H9 (cell line): ENCODE measurements at regions not wholly inside any gene's neighbourhood (a gene's known extent, or its start where the extent isn't known, plus 50 kb on each side); places are given as distances from the start of the nearest gene placed in this dataset.
"Not testable (repeated sequence)": the region's sequence is repeated elsewhere in the genome, so short reads cannot be mapped to it uniquely, and the experiment has no call there.

Source experiments
- DNase-seq: peaks from one replicate; pipeline ENCODE4 v3.0.0-alpha.2; 2017
- H2AFZ ChIP-seq: one replicate; pipeline ENCODE4 v1.6.1; 2013; ENCODE audit warnings: mild to moderate bottlenecking, low read length, control low read depth, moderate library complexity
- H2AK5ac ChIP-seq: 2 replicates; pipeline ENCODE4 v1.6.1; 2013; ENCODE audit warnings: low read length, control low read depth, mixed read lengths; ENCODE audit not compliant: insufficient read length
- H2BK120ac ChIP-seq: one replicate; pipeline ENCODE4 v1.6.1; 2013; ENCODE audit warnings: low read depth, mild to moderate bottlenecking, low read length, control low read depth, inconsistent platforms; ENCODE audit not compliant: poor library complexity, severe bottlenecking
- H2BK12ac ChIP-seq: 2 replicates; pipeline ENCODE4 v1.6.1; 2013; ENCODE audit warnings: low read length, control low read depth, mixed read lengths, low read depth; ENCODE audit not compliant: insufficient read length
- H2BK15ac ChIP-seq: 2 replicates; pipeline ENCODE4 v1.6.1; 2013; ENCODE audit warnings: low read depth, low read length, control low read depth
- H2BK20ac ChIP-seq: one replicate; pipeline ENCODE4 v1.6.1; 2013; ENCODE audit warnings: low read depth, mild to moderate bottlenecking, low read length, control low read depth, inconsistent platforms; ENCODE audit not compliant: poor library complexity, severe bottlenecking
- H2BK5ac ChIP-seq: 2 replicates; pipeline ENCODE4 v1.6.1; 2013; ENCODE audit warnings: low read length, control low read depth, mixed read lengths; ENCODE audit not compliant: insufficient read length
- H3K14ac ChIP-seq: 2 replicates; pipeline ENCODE4 v1.6.1; 2013; ENCODE audit warnings: low read length, control low read depth; ENCODE audit not compliant: insufficient read depth
- H3K18ac ChIP-seq: 2 replicates; pipeline ENCODE4 v1.6.1; 2013; ENCODE audit warnings: low read depth, mild to moderate bottlenecking, mixed read lengths, low read length, control low read depth; ENCODE audit not compliant: insufficient read length
- H3K23ac ChIP-seq: 2 replicates; pipeline ENCODE4 v1.6.1; 2013; ENCODE audit warnings: low read length, control low read depth, mixed read lengths, low read depth; ENCODE audit not compliant: insufficient read length
- H3K23me2 ChIP-seq: 2 replicates; pipeline ENCODE4 v1.6.1; 2013; ENCODE audit warnings: low read depth, mild to moderate bottlenecking, mixed read lengths, low read length, control low read depth; ENCODE audit not compliant: insufficient read length, poor library complexity, severe bottlenecking
- H3K27ac ChIP-seq: 2 replicates; pipeline ENCODE4 v1.5.1; 2013; ENCODE audit warnings: low read length, control low read depth, mixed read lengths, low read depth; ENCODE audit not compliant: insufficient read length
- H3K27me3 ChIP-seq: 2 replicates; pipeline ENCODE4 v1.6.1; 2013; ENCODE audit warnings: low read length, control low read depth, inconsistent platforms; ENCODE audit not compliant: insufficient read depth
- H3K4ac ChIP-seq: 2 replicates; pipeline ENCODE4 v1.6.1; 2013; ENCODE audit warnings: low read depth, mild to moderate bottlenecking, control low read depth, inconsistent platforms, low read length, moderate library complexity
- H3K4me1 ChIP-seq: 2 replicates; pipeline ENCODE4 v1.6.1; 2013; ENCODE audit warnings: low read length, control low read depth, inconsistent platforms; ENCODE audit not compliant: insufficient read depth
- H3K4me2 ChIP-seq: 2 replicates; pipeline ENCODE4 v1.6.1; 2013; ENCODE audit warnings: low read length, control low read depth, mixed read lengths; ENCODE audit not compliant: insufficient read length, insufficient read depth
- H3K56ac ChIP-seq: 2 replicates; pipeline ENCODE4 v1.6.1; 2013; ENCODE audit warnings: low read depth, mild to moderate bottlenecking, mixed read lengths, low read length, control low read depth; ENCODE audit not compliant: insufficient read length
- H3K79me1 ChIP-seq: 2 replicates; pipeline ENCODE4 v1.6.1; 2013; ENCODE audit warnings: low read depth, mild to moderate bottlenecking, moderate library complexity, low read length, control low read depth, inconsistent platforms; ENCODE audit not compliant: insufficient read depth, poor library complexity, severe bottlenecking
- H3K79me2 ChIP-seq: 2 replicates; pipeline ENCODE4 v1.6.1; 2013; ENCODE audit warnings: low read length, control low read depth, inconsistent platforms; ENCODE audit not compliant: insufficient read depth
- H3K9ac ChIP-seq: 2 replicates; pipeline ENCODE4 v1.6.1; 2013; ENCODE audit warnings: low read length, control low read depth, mixed read lengths; ENCODE audit not compliant: insufficient read length; ENCODE audit errors: extremely low read depth
- H3K9me3 ChIP-seq: one replicate; pipeline ENCODE4 v1.6.1; 2013; ENCODE audit warnings: low read depth, low read length, inconsistent platforms; ENCODE audit not compliant: control insufficient read depth
- H3T11ph ChIP-seq: one replicate; pipeline ENCODE4 v1.6.1; 2013; ENCODE audit warnings: mild to moderate bottlenecking, low read length, control low read depth, inconsistent platforms
- H4K20me1 ChIP-seq: one replicate; pipeline ENCODE4 v1.6.1; 2013; ENCODE audit not compliant: control insufficient read depth, insufficient read length, insufficient read depth
- H4K5ac ChIP-seq: 2 replicates; pipeline ENCODE4 v1.6.1; 2013; ENCODE audit warnings: low read depth, mild to moderate bottlenecking, mixed read lengths, low read length, control low read depth; ENCODE audit not compliant: insufficient read length
- H4K8ac ChIP-seq: replicated peaks from 2 replicates; pipeline ENCODE4 v1.6.1; 2013; ENCODE audit warnings: low read length, control low read depth, mixed read lengths, low read depth; ENCODE audit not compliant: insufficient read length
- H4K91ac ChIP-seq: 2 replicates; pipeline ENCODE4 v1.6.1; 2013; ENCODE audit warnings: low read depth, mild to moderate bottlenecking, moderate library complexity, mixed read lengths, low read length, control low read depth; ENCODE audit not compliant: insufficient read length
- H3K27ac Mint-ChIP-seq, 3 experiments: 2 replicates in 2 of 3; 3 replicates in 1 of 3; pipeline ENCODE4 v1.8.0; 2020 to 2021; ENCODE audit warnings: mixed read lengths in 3 of 3, mild to moderate bottlenecking in 1 of 3, moderate library complexity in 1 of 3
- H3K27me3 Mint-ChIP-seq: 2 replicates; pipeline ENCODE4 v1.8.0; 2021; ENCODE audit warnings: low read depth, mild to moderate bottlenecking, moderate library complexity, mixed read lengths
- H3K36me3 Mint-ChIP-seq, 3 experiments: 2 replicates in 2 of 3; 3 replicates in 1 of 3; pipeline ENCODE4 v1.8.0; 2020 to 2021; ENCODE audit warnings: low read depth in 3 of 3, mixed read lengths in 3 of 3; ENCODE audit not compliant: insufficient read depth in 1 of 3
- H3K4me1 Mint-ChIP-seq, 2 experiments: 2 replicates each; pipeline ENCODE4 v1.8.0; 2020; ENCODE audit warnings: mixed read lengths in 2 of 2
- H3K4me3 Mint-ChIP-seq, 2 experiments: 2 replicates in 1 of 2; 3 replicates in 1 of 2; pipeline ENCODE4 v1.8.0; 2020 to 2021; ENCODE audit warnings: mild to moderate bottlenecking in 2 of 2, mixed read lengths in 2 of 2, moderate library complexity in 1 of 2
- H3K9me3 Mint-ChIP-seq, 2 experiments: 2 replicates in 1 of 2; 3 replicates in 1 of 2; pipeline ENCODE4 v1.8.0; 2020; ENCODE audit warnings: mild to moderate bottlenecking in 2 of 2, mixed read lengths in 2 of 2, moderate library complexity in 1 of 2
- CTCF ChIP-seq: fragments of 200-600 bp; sonication (generic); conservative IDR thresholded peaks from 3 replicates; pipeline ENCODE4 v1.8.0; 2021; ENCODE audit warnings: antibody characterized with exemption, mild to moderate bottlenecking
- WGBS: extraction: QIAGEN DNeasy Blood & Tissue Kit; methylation state at CpG from one replicate; pipeline ENCODE4 v1.1.7; 2013; ENCODE audit warnings: missing lambda C conversion rate, low lambda C conversion rate, mixed read lengths; ENCODE audit not compliant: insufficient read length; ENCODE audit errors: extremely low coverage; 5-methylcytosine and 5-hydroxymethylcytosine counted together

GRCh38 chr11:127935081-127935480 is 652.3 kb downstream of the ETS1 start:
- H2BK20ac ChIP-seq = no peak overlapping the region
- H2BK12ac ChIP-seq = no peak overlapping the region
- no peak overlapping the region for H3T11ph ChIP-seq
- Mint-ChIP-seq H3K27me3 (no peaks in the 10 kb centered on the region; the same call in 1 of the 2 replicates), H3K4me1 (no peaks in the 10 kb centered on the region), H3K27ac (no peak overlapping the region), H3K9me3 (no peaks in the 10 kb centered on the region), H3K36me3 (no peaks in the 10 kb centered on the region), H3K4me3 (no peak overlapping the region)
- H4K5ac ChIP-seq = no peak overlapping the region
- H4K91ac ChIP-seq = no peak overlapping the region
- H3K4me2 ChIP-seq = no peak overlapping the region
- H2BK15ac ChIP-seq = no peak overlapping the region
- no peak overlapping the region for H3K27ac ChIP-seq
- H2AFZ ChIP-seq = no peak overlapping the region
- H3K18ac ChIP-seq = no peak overlapping the region
- no peak for DNase-seq
- H3K79me1 ChIP-seq = no peaks in the 10 kb centered on the region
- no peaks in the 10 kb centered on the region for H3K4me1 ChIP-seq
- WGBS = no CpG with 5 or more reads among the region's 4 CpGs
- no peak overlapping the region for H3K14ac ChIP-seq
- H3K23me2 ChIP-seq = no peaks in the 10 kb centered on the region
- no peak overlapping the region for H3K56ac ChIP-seq
- H3K23ac ChIP-seq = no peak overlapping the region
- no peaks in the 10 kb centered on the region for H3K27me3 ChIP-seq
- no peaks in the 10 kb centered on the region for H3K9me3 ChIP-seq
- no peak overlapping the region for H2BK120ac ChIP-seq
- no peak for TF ChIP-seq CTCF
- no peak overlapping the region for H3K4ac ChIP-seq
- no peak overlapping the region for H3K9ac ChIP-seq
- no peak overlapping the region for H4K8ac ChIP-seq
- no peaks in the 10 kb centered on the region for H4K20me1 ChIP-seq
- H3K79me2 ChIP-seq = no peaks in the 10 kb centered on the region
- no peak overlapping the region for H2AK5ac ChIP-seq
- H2BK5ac ChIP-seq = no peak overlapping the region

GRCh38 chr11:127933961-127934360 is 653.4 kb downstream of the ETS1 start:
- H3K79me1 ChIP-seq, H2BK15ac ChIP-seq, H3K36me3 Mint-ChIP-seq, H4K8ac ChIP-seq, H3K4me3 Mint-ChIP-seq, H2BK120ac ChIP-seq, H3K23me2 ChIP-seq, H3K56ac ChIP-seq, H3K4ac ChIP-seq, H3K4me2 ChIP-seq, H3K18ac ChIP-seq, H3K27ac ChIP-seq, H3K27ac Mint-ChIP-seq, H3K23ac ChIP-seq, H4K20me1 ChIP-seq, DNase-seq, H3K79me2 ChIP-seq, H3K9ac ChIP-seq, H3K9me3 ChIP-seq, H4K91ac ChIP-seq, H3K27me3 Mint-ChIP-seq, H4K5ac ChIP-seq, H3T11ph ChIP-seq, H3K4me1 ChIP-seq, H3K4me1 Mint-ChIP-seq, H3K9me3 Mint-ChIP-seq, H2AK5ac ChIP-seq, H2BK5ac ChIP-seq, H2BK12ac ChIP-seq, H3K14ac ChIP-seq, H2BK20ac ChIP-seq, H2AFZ ChIP-seq, H3K27me3 ChIP-seq: not testable (repeated sequence)
- WGBS = no CpG with 5 or more reads among the region's 4 CpGs
